ENCODE measurements at regions not wholly inside any gene's neighbourhood (a gene's known extent, or its start where the extent isn't known, plus 50 kb on each side); places are given as distances from the start of the nearest gene placed in this dataset.

DNA sequence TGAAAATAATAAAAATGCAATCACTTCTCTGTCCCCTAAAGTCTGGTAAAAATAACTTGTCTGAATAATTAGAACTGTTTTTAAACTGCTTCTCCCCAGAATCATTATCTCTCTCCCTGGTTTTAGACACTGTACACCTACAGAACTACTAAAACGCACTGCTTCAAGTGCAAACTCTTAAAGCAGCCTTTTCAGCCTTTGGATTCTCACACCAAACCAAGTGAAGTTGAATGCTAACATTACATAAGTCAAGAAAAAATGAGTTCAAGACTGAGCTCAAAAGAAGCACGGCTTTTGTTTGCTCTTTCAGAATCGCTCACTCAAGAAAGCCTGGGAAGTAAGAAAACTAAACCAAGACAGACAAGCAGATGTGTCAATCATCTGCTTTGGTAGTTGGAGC, 188.8 kb downstream of the LSM5 start:
- Mint-ChIP-seq H3K27ac (ENCODE audit: low read depth, unreplicated experiment) (no peak overlapping the region), H3K36me3 (ENCODE audit: insufficient read depth, unreplicated experiment) (no peaks in the 10 kb centered on the region), H3K4me3 (ENCODE audit: unreplicated experiment) (no peak overlapping the region), H3K4me1 (ENCODE audit: insufficient read depth, unreplicated experiment) (peaks cover 10% of the 10 kb centered on the region), H3K27me3 (ENCODE audit: insufficient read depth, unreplicated experiment) (peaks cover 31% of the 10 kb centered on the region), H3K9me3 (ENCODE audit: unreplicated experiment) (no peaks in the 10 kb centered on the region)
- no TSS peak for BruUV-seq (replicated peaks)
- ChIA-PET CTCF (interaction anchor here (0.5 to 1.2 kb wide), 2 partner anchors 23 to 824 kb away, joined by 3 read pairs; no protein-coding TSS in a partner anchor), POLR2A (no interaction called here)
- TF ChIP-seq, protein P1, sequence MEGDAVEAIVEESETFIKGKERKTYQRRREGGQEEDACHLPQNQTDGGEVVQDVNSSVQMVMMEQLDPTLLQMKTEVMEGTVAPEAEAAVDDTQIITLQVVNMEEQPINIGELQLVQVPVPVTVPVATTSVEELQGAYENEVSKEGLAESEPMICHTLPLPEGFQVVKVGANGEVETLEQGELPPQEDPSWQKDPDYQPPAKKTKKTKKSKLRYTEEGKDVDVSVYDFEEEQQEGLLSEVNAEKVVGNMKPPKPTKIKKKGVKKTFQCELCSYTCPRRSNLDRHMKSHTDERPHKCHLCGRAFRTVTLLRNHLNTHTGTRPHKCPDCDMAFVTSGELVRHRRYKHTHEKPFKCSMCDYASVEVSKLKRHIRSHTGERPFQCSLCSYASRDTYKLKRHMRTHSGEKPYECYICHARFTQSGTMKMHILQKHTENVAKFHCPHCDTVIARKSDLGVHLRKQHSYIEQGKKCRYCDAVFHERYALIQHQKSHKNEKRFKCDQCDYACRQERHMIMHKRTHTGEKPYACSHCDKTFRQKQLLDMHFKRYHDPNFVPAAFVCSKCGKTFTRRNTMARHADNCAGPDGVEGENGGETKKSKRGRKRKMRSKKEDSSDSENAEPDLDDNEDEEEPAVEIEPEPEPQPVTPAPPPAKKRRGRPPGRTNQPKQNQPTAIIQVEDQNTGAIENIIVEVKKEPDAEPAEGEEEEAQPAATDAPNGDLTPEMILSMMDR (IDR thresholded peaks at IDR 0.05; ENCODE audit: unreplicated experiment) = no peak
- intact Hi-C loops (cut with micrococcal nuclease) = no loop called here
- DNase-seq (ENCODE audit: unreplicated experiment) = no peak

DNA sequence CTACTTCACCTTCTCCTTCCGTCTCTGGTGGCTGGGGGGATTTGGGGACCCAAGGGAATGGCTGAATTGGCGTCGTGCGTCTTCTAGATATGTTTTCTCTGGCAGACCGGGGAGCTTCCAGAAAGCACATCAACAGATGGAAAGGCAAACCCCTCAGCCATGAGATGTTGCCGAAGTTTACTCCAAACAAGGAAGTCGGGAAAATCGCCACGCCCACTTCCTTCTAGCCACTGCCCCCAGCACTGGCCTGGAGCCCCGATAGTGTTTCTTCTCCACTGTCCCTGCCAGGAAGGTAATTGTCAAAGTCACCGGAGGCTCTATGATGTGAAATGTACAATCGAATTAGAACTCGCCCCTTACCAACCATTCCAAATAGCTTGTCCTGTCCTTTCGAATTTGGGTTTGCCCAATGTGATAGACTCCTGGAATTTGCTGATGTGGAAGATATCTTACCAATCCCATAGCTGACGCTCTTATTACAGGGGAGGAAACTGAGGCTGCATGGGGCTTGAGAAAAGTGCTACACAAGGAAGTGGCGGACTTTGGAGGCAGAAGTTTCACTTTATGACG, 191.0 kb downstream of the LSM5 start:
- Mint-ChIP-seq H3K27ac (ENCODE audit: low read depth, unreplicated experiment) (no peak overlapping the region), H3K4me1 (ENCODE audit: insufficient read depth, unreplicated experiment) (peaks cover 10% of the 10 kb centered on the region), H3K9me3 (ENCODE audit: unreplicated experiment) (no peaks in the 10 kb centered on the region), H3K36me3 (ENCODE audit: insufficient read depth, unreplicated experiment) (no peaks in the 10 kb centered on the region), H3K27me3 (ENCODE audit: insufficient read depth, unreplicated experiment) (peaks cover 33% of the 10 kb centered on the region), H3K4me3 (ENCODE audit: unreplicated experiment) (peak overlapping the region; percentile 75)
- TF ChIP-seq, protein P1 (IDR thresholded peaks at IDR 0.05; ENCODE audit: unreplicated experiment) = no peak
- POLR2A ChIA-PET = no interaction called here
- DNase-seq (ENCODE audit: unreplicated experiment) = peak; percentile 4
- CTCF ChIA-PET = interaction anchor here (0.5 kb wide), 1 partner anchor 179 kb away, joined by 3 read pairs; no protein-coding TSS in a partner anchor
- no TSS peak for BruUV-seq (replicated peaks)
- intact Hi-C loops (cut with micrococcal nuclease) = no loop called here

DNA sequence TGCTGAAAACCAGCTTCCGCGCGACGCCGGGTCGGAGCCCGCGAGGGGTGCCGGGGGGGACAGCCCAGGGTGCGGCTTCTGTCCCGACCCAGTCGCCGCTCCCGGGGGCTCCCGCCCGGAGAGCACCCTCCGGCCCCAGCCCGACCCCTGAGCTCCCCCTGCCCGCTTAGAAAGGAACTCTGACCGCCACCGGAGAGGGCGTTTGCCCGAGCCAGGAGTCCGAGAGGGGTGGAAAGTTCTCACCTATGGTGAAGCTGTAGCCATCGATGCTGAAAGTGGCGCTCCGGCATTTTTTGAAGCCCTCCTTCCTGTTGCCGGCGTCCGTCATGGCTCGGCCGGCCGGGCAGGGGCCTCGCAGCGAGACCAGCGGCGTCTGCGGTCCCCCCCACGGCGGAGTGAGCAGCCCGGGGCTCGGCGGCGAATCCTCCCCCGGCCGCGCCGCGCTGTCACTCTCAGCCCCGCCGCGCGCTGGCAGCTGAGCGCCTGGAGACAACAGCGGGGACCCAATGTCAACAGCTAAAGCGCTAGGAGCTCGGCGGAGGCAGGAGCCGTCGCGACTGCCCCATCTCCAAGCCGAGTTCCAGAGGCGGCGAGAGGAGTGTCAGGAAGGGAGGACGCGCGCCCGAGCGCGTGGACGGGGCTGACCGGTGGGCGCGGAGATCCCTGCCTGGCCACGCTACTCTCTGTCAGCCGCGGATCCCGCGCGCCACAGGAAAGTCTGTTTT, 191.6 kb downstream of the LSM5 start:
- TF ChIP-seq, protein P1 (IDR thresholded peaks at IDR 0.05; ENCODE audit: unreplicated experiment) = no peak
- no peaks in the 10 kb centered on the region for H3K36me3 Mint-ChIP-seq (ENCODE audit: insufficient read depth, unreplicated experiment)
- CTCF ChIA-PET = interaction anchor here (0.5 to 0.7 kb wide), 2 partner anchors 177 to 179 kb away, joined by 3 read pairs; no protein-coding TSS in a partner anchor
- H3K4me1 Mint-ChIP-seq (ENCODE audit: insufficient read depth, unreplicated experiment) = peaks cover 10% of the 10 kb centered on the region
- no TSS peak for BruUV-seq (replicated peaks)
- POLR2A ChIA-PET = interaction anchor here (0.5 kb wide), 1 partner anchor 23 kb away, joined by 3 read pairs; no protein-coding TSS in a partner anchor
- DNase-seq (ENCODE audit: unreplicated experiment) = no peak
- no peak overlapping the region for H3K27ac Mint-ChIP-seq (ENCODE audit: low read depth, unreplicated experiment)
- H3K27me3 Mint-ChIP-seq (ENCODE audit: insufficient read depth, unreplicated experiment) = peaks cover 33% of the 10 kb centered on the region
- H3K4me3 Mint-ChIP-seq (ENCODE audit: unreplicated experiment) = peak overlapping the region; percentile 75
- no peaks in the 10 kb centered on the region for H3K9me3 Mint-ChIP-seq (ENCODE audit: unreplicated experiment)
- intact Hi-C loops (cut with micrococcal nuclease) = no loop called here

DNA sequence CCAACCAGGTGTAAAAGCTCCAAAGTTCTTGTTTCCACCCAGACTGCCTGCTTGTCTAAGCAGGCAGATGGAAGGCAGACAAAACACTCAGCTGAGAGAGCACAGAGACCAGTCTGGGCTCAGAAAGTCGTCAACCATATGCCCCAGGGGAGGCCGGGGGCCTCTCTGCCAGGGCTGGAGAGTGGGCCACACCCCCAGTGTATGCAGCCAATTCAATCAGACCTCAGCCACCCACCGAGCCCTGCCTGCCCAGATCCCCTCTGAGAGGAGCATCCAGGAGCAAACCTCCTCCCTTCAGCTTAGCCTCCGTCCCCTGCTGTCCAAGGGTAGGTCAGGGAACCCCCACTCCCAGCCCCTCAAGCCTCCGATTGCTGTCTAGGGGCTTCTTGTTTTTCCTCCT, 196.3 kb downstream of the LSM5 start:
- ChIA-PET POLR2A (no interaction called here), CTCF (interaction anchor here (0.6 to 0.9 kb wide), 2 partner anchors 17 to 1783 kb away, joined by 3 read pairs; no protein-coding TSS in a partner anchor)
- DNase-seq (ENCODE audit: unreplicated experiment) = no peak
- Mint-ChIP-seq H3K9me3 (ENCODE audit: unreplicated experiment) (no peaks in the 10 kb centered on the region), H3K36me3 (ENCODE audit: insufficient read depth, unreplicated experiment) (no peaks in the 10 kb centered on the region), H3K27me3 (ENCODE audit: insufficient read depth, unreplicated experiment) (peaks cover 26% of the 10 kb centered on the region), H3K4me3 (ENCODE audit: unreplicated experiment) (no peak overlapping the region), H3K27ac (ENCODE audit: low read depth, unreplicated experiment) (no peak overlapping the region), H3K4me1 (ENCODE audit: insufficient read depth, unreplicated experiment) (peaks cover 6% of the 10 kb centered on the region)
- no TSS peak for BruUV-seq (replicated peaks)
- TF ChIP-seq, protein P1 (IDR thresholded peaks at IDR 0.05; ENCODE audit: unreplicated experiment) = no peak
- intact Hi-C loops (cut with micrococcal nuclease) = no loop called here

All from MCF 10A (cell line).